Kidney (tissue), 13 donors: ENCODE measurements at regions not wholly inside any gene's neighbourhood (a gene's known extent, or its start where the extent isn't known, plus 50 kb on each side); places are given as distances from the start of the nearest gene placed in this dataset.

Experiments
- DNase-seq, 5 donors: peaks; one replicate each; pipeline ENCODE4 v3.0.0-alpha.2; 2013 to 2020
- FAIRE-seq: peaks from 2 replicates; lab custom pipeline; 2012; peaks lifted over from hg19 to GRCh38; lab: Jason Lieb, UNC
- H3K27ac ChIP-seq, 2 donors: one replicate each; pipeline ENCODE4 v1.7.0; 2013; ENCODE audit warnings: low read depth in 2 of 2, low read length in 2 of 2, inconsistent platforms in 1 of 2
- H3K27me3 ChIP-seq: one replicate; pipeline ENCODE4 v1.7.1; 2013; ENCODE audit warnings: low read length, inconsistent platforms; ENCODE audit not compliant: control insufficient read depth, insufficient read depth
- H3K36me3 ChIP-seq, 3 donors: one replicate each; pipeline versions ENCODE4 v1.7.0 to v1.7.1; 2013; ENCODE audit warnings: low read length in 3 of 3, control low read depth in 1 of 3, inconsistent platforms in 1 of 3; ENCODE audit not compliant: insufficient read depth in 3 of 3, control insufficient read depth in 2 of 3
- H3K4me1 ChIP-seq, 3 donors: one replicate each; pipeline versions ENCODE4 v1.7.0 to v1.7.1; 2013; ENCODE audit warnings: low read length in 3 of 3, inconsistent platforms in 1 of 3, low read depth in 1 of 3; ENCODE audit not compliant: control insufficient read depth in 2 of 3, insufficient read depth in 2 of 3
- H3K4me3 ChIP-seq, 3 donors: one replicate each; pipeline versions ENCODE4 v1.7.0 to v1.8.1; 2013; ENCODE audit warnings: low read length in 3 of 3, control low read depth in 1 of 3, inconsistent platforms in 1 of 3
- H3K9ac ChIP-seq, 3 donors: one replicate each; pipeline versions ENCODE4 v1.7.0 to v1.7.1; 2013; ENCODE audit warnings: low read length in 3 of 3, control low read depth in 1 of 3, inconsistent platforms in 1 of 3
- H3K9me3 ChIP-seq, 3 donors: one replicate each; pipeline versions ENCODE4 v1.7.0 to v1.7.1; 2013; ENCODE audit warnings: low read length in 3 of 3, control low read depth in 1 of 3, inconsistent platforms in 1 of 3; ENCODE audit not compliant: control insufficient read depth in 2 of 3, insufficient read depth in 1 of 3
- intact Hi-C: fragments of 100-400 bp; cut with DNase I; formaldehyde crosslinking; loops from one replicate; pipeline ENCODE4 v1.11.1; 2022
- TF ChIP-seq, protein P1 (sequence below): IDR thresholded peaks from 3 replicates; pipeline ENCODE4 v1.5.1; 2012; ENCODE audit warnings: mild to moderate bottlenecking, moderate library complexity, borderline replicate concordance; ENCODE audit not compliant: insufficient read depth; ENCODE audit errors: extremely low read depth
- donor health status: control.
- donor health status: control.
- donor health status: control.
- donor health status: control.
- donor health status: control.
- donor health status: DM: yes; HTN: yes; CAD: no.
- donor health status: Normal renal cell carcinoma (clear cell type).

DNA sequence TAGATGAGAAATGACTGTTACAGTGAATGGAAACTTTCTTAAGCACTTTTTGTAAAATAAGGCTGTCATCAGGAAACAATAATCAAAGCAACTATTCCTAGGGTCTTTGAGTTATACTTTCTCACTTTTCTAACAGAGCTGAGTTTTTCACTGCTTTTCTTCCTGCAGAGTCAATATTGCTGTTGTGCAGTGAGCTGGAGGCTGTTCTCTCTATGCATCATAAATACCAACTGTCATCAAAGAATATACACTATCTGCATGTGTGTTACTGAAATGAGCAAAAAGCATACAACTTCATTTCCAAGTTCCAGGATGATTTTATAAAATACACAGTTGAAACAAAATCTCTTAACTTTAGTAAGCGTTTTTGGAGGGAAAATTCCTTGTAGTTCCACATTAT is 110.4 kb upstream of the CPSF6 start:
- H3K4me1 ChIP-seq, result peaks cover 0 to 9% (median 0%) of the 10 kb centered on the region in 3 donors
- intact Hi-C loops, result no loop called here
- FAIRE-seq (no peak), DNase-seq (no peak)
- no peak overlapping the region for H3K27ac ChIP-seq
- H3K4me3 ChIP-seq, result no peak overlapping the region
- H3K9me3 ChIP-seq, result no peaks in the 10 kb centered on the region
- no peaks in the 10 kb centered on the region for H3K36me3 ChIP-seq
- H3K27me3 ChIP-seq, result no peaks in the 10 kb centered on the region
- TF ChIP-seq, protein P1, sequence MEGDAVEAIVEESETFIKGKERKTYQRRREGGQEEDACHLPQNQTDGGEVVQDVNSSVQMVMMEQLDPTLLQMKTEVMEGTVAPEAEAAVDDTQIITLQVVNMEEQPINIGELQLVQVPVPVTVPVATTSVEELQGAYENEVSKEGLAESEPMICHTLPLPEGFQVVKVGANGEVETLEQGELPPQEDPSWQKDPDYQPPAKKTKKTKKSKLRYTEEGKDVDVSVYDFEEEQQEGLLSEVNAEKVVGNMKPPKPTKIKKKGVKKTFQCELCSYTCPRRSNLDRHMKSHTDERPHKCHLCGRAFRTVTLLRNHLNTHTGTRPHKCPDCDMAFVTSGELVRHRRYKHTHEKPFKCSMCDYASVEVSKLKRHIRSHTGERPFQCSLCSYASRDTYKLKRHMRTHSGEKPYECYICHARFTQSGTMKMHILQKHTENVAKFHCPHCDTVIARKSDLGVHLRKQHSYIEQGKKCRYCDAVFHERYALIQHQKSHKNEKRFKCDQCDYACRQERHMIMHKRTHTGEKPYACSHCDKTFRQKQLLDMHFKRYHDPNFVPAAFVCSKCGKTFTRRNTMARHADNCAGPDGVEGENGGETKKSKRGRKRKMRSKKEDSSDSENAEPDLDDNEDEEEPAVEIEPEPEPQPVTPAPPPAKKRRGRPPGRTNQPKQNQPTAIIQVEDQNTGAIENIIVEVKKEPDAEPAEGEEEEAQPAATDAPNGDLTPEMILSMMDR, result no peak
- no peak overlapping the region for H3K9ac ChIP-seq

- Histone ChIP-seq H3K27ac (no peak overlapping the region), H3K9me3 (no peaks in the 10 kb centered on the region), H3K4me1 (peaks cover 0 to 4% (median 0%) of the 10 kb centered on the region in 3 donors), H3K36me3 (no peaks in the 10 kb centered on the region), H3K9ac (no peak overlapping the region), H3K4me3 (no peak overlapping the region), H3K27me3 (no peaks in the 10 kb centered on the region)
- TF ChIP-seq, protein P1, result no peak
- intact Hi-C loops, result no loop called here
- FAIRE-seq, result no peak
- no peak for DNase-seq
These were observed 109.8 kb upstream of the CPSF6 start for GRCh38 chr12:69129564-69129963.

- no peaks in the 10 kb centered on the region for H3K27me3 ChIP-seq
- H3K27ac ChIP-seq, result no peak overlapping the region
- peaks cover 0 to under 1% (median 0%) of the 10 kb centered on the region in 3 donors for H3K4me1 ChIP-seq
- H3K9me3 ChIP-seq, result no peaks in the 10 kb centered on the region
- DNase-seq (no peak), FAIRE-seq (no peak)
- no peak overlapping the region for H3K4me3 ChIP-seq
- H3K9ac ChIP-seq, result no peak overlapping the region
- H3K36me3 ChIP-seq, result no peaks in the 10 kb centered on the region
- intact Hi-C loops, result no loop called here
- TF ChIP-seq, protein P1, result no peak
These were observed 109.3 kb upstream of the CPSF6 start for GRCh38 chr12:69130064-69130463.

DNA sequence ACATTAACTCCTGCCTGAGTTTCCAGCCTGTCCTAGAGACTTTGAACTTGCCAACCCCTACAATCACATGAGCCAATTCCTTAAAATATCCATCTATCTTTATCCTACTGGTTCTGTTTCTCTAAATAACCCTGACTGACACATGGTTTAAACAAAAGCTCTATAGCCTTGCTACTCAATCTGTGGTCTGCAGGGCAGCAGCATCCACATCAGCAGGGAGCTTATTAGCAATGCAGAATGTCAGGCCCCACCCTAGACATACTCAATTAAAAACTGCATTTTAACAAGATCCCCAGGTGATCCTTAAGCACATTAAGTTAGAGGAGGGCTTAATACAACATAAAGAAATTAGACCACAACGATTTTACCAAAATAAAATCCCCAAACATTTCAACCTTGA is 108.3 kb upstream of the CPSF6 start:
- Histone ChIP-seq H3K27me3 (no peaks in the 10 kb centered on the region), H3K27ac (no peak overlapping the region), H3K4me1 (no peaks in the 10 kb centered on the region), H3K36me3 (no peaks in the 10 kb centered on the region), H3K9me3 (no peaks in the 10 kb centered on the region), H3K9ac (no peak overlapping the region), H3K4me3 (no peak overlapping the region)
- FAIRE-seq, result no peak
- intact Hi-C loops, result no loop called here
- no peak for DNase-seq
- TF ChIP-seq, protein P1, result no peak
